HG03095 (cell line): ENCODE measurements at regions not wholly inside any gene's neighbourhood (a gene's known extent, or its start where the extent isn't known, plus 50 kb on each side); places are given as distances from the start of the nearest gene placed in this dataset.
"Not testable (repeated sequence)": the region's sequence is repeated elsewhere in the genome, so short reads cannot be mapped to it uniquely, and the experiment has no call there.

ENCODE experiments used
- ATAC-seq: cut with Tn5 transposase; IDR thresholded peaks from one replicate; pipeline ENCODE4 v1.9.1; 2021; ENCODE audit warnings: moderate library complexity; ENCODE audit not compliant: unreplicated experiment

DNA sequence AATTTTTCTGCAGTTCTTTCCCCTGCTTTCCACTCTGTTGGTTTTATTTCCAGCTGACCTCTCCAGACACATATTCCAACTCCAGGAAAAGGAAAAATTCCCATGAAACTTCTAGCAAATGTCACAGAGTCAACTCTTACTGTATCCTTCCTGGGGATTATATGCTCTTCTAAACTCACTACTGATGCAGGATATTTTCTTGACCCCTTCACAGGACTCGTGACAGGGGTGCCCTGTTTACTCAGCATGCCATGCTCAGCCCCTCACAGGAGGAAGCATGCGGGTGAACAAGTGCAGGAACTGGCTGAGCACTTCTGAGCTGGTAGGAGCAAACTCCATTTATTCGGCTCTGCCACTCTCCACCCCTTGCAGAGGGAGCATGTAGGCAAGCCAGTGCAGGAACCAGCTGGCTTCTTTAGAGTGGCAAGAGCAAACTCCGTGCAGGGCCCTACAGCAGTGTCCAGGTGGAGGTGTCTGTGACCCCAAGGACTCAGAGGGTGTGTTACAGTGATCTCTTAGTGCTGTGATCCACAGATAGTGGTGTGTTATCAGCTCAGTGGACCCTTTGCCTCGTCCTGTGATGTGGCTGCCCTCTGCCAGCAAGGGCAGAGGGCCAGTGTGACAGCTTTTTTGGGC is 413.6 kb upstream of the GRM7 start:
- ATAC-seq: no peak

DNA sequence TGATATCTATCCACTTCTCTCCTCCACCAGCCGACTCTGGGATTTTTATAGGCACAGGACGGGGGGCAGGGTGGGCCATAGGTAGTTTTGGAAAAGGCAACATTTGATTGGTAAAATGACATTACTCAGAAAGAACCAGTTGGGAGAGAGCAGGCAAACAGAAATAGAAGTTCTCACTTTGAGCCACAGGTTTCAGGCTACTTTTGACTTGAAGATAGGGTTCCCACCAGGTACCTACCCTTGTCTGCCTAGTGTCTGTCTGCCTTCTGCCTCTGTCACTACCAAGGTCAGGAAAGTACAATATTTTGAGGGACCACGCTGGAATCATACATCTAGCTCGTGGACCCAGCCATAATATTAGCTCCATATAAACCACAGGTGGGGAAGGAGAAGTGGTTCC is 412.9 kb upstream of the GRM7 start:
- ATAC-seq: no peak

DNA sequence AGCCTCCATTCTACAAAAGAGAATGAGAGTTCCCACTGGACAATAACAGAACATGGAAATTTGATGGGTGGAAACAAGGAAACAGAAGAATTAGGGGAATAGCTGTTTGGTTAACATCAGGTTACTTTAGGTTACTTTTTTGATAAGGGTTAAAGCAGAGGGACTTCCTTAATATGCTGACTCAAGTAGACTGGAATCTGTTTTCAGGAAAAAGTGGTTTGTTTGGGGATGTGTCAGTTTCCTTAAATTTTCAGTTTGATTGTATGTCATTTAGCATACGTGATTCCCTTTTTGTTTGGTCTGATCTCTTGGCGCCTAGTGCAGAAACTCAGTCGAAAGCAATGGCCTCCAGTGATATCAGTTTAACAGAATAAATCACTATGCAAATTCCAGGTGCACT is 411.8 kb upstream of the GRM7 start:
- no peak for ATAC-seq

DNA sequence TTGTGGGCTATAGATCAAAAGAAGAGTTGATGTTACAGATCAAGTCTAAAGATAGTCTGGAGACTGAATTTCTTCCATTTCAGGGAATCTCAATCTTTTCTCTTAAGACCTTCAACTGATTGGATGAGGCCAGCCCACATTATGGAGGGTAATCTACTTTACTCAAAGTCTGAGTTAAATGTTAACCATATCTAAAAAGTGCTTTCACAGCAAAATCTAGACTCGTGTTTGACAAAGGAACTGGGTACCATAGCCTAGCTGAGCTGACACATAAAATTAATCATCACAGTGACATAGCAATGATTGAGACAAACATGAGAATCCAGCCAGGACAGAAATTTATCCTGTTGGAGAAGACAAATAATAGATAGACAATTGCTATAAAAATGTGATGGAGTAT is 407.9 kb upstream of the GRM7 start:
- no peak for ATAC-seq

DNA sequence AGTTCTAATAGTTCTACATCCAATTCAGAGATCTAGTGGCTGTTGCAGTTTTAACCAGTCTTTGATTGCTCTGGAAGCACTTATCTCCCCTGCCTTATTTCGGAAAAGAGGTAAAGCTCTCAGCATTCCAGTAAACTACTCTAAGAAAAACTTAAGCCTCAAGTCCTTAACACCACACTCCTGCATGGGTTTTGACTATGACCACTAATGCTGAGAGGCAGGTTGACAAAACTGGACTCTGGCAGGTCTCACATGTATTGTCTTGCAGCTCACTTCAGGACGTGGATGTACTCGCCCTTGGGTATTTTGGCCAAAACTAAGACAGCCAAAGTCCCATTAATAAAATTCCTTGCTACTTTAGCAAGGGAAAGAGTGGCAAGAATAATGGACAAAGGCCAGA is 405.9 kb upstream of the GRM7 start:
- no peak for ATAC-seq

DNA sequence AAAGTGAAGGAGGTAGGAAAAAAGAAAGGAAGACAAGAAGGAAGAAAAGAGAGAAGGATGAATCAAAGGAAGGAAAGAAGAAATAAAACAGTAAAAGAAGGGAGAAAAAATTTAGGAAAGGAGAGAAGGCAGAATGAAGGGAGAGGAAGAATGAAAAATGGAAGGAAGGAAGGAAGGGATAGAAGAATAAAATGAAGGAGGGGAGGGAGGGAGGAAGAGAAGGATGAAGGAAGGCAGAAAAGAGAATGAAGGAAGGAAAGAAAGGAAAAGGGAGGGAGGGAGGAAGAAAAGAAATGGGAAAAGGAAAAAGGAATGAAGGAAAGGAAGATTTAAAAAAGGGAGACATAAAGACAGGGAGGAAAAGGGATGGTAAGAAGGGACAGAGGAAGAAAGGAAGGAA is 393.7 kb upstream of the GRM7 start:
- no peak for ATAC-seq

DNA sequence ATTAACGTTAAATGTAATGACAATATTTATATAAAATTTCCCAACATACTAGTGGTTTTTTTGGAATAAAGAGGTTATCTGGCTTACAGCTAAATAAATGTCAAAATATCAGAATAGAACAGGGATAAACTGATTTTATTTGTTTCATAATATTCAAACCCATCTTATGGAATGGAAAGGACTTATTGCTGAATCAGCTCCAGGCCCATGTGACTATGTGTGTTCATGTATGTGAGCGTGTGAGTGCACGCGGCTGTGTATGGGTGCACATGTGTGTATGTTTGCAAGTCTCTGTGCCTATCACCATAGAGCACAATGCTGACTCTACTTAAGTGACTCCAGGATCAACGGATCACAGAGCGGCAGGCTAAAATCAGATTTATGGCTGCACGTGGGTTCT is 392.3 kb upstream of the GRM7 start:
- ATAC-seq: no peak

DNA sequence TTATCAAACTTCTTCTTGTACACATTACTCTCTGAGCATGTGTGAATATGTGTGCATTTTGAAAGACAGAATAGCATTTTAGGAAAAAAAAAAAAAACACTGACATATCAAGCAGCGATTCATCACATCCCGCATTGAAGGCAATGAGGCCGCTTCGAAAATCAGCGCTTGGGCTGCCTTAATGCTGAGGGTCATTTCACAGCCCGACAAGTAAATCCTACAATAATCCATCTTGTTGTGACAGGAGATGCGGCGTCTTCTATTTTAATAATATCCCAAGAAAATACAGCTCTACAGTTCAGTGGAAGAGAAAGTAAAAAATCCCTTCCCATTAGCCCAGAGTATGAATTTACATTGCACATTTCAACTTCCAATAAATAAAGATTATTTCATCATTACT is 389.2 kb upstream of the GRM7 start:
- ATAC-seq: no peak

DNA sequence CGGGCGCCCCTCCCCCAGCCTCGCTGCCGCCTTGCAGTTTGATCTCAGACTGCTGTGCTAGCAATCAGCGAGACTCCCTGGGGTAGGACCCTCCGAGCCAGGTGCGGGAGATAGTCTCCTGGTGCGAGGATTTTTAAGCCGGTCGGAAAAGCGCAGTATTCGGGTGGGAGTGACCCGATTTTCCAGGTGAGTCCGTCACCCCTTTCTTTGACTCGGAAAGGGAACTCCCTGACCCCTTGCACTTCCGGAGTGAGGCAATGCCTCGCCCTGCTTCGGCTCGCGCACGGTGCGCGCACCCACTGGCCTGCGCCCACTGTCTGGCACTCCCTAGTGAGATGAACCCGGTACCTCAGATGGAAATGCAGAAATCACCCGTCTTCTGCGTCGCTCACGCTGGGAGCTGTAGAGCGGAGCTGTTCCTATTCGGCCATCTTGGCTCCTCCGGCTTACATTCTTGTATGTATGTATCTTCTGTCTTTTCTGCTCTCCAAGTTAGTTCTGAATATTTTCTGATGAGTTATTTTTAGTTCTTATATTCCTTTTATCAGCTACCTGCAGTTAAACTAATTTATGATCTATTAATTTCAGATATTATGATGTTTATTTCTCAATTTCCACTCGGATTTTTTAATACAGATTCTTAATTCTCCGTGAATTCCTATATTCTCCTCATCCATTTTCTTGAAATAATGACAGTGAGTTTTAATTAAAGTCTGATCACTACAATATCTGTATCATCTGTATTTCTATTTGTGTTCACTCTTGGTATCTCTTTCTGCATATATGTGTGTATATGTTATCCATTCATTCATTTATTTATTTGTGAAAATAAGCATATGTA is 370.2 kb upstream of the GRM7 start:
- not testable (repeated sequence) for ATAC-seq

DNA sequence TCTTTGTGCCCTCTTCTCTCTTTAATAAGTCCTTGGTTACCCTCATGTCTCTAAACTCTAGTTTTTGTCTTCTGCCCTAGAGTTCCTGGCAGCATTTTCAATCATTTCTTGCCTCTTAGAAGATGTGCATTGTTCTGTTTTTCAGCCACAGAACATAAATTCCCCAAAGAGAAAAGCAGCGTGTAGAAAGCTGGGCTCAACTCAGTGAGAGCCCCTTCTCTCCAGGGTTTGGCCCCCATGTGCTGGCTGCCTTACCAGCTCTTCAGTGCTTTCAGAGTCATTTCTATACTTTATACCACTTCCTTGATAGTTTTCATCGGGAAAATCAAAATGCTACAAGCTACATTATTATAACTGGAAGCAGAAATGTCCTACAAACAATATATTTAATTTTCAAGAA is 369.1 kb upstream of the GRM7 start:
- no peak for ATAC-seq

DNA sequence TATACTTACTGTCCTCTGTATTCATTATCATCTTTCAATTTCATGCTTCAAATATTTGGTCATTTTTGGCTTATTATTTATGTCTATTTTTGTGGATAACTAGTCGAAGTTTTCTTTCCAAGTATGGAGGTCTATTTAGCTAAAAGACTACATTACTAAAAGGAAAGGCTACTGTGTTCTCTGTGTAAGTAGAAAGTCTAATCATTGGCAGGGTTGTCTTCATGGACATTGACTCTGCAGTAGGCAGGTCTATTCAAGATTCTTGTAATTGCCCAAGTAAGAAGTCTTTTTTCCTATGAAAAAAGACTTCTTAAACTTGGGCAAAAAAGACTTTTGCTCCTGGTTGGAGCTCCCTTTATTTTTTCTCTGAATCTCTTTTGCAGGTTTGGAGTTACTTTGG is 368.6 kb upstream of the GRM7 start:
- ATAC-seq: no peak

DNA sequence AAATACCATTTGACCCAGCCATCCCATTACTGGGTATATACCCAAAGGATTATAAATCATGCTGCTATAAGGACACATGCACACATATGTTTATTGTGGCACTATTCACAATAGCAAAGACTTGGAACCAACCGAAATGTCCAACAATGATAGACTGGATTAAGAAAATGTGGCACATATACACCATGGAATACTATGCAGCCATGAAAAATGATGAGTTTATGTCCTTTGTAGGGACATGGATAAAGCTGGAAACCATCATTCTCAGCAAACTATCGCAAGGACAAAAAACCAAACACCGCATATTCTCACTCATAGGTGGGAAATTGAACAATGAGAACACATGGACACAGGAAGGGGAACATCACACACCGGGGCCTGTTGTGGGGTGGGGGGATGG is 362.0 kb upstream of the GRM7 start:
- not testable (repeated sequence) for ATAC-seq

DNA sequence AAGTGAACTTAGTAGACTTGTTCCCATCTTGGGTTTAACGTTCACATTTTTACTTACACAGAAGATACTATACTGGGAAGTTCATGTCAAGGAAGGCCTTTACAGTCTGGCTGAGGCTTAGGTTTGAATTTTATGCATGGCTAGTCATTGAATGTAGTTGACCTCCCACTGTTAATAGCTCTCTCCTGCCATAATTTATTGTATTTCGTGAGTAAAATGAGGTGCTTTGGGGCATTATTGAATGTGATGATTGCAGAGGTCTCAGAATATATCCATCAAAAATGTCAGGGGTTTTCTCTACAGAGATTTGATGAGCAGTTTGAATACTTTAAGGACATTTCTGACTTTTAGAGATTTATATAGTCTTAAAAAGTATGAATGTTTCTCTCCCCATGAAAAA is 356.6 kb upstream of the GRM7 start:
- no peak for ATAC-seq

DNA sequence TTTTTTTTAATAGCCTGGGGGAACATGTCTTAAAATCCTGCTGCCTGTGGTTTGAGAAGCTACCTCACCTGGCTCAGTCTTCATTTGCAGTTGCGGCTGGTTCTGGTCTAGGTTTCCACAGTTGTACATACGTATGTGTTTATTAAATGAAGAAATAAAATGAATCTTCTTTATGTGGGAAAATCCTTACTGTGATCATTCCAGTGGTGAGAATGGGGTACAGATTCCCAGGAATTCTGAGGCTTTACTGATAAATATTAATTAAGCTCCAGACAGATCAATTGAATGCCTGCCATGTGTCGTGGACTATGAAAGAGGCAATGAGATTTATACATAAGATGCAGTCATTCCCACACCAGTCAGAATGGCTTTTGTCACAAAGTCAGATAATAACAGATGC is 356.1 kb upstream of the GRM7 start:
- ATAC-seq: no peak

DNA sequence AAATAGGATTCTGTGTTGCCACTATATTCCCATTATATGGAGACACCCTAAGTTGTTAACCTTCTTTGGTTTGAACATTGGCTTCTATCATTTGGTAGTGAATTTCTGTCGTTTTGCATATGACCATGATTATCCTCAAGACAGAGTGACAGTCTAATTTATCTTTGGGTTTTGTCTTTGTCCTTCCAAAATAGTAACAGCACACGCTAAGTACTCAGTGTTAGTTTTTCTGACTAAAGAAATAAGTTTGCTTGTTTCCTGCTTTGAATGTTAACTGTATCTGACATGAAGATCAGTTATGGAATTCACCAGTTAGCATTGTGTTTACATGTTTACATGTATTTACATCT is 352.5 kb upstream of the GRM7 start:
- no peak for ATAC-seq

DNA sequence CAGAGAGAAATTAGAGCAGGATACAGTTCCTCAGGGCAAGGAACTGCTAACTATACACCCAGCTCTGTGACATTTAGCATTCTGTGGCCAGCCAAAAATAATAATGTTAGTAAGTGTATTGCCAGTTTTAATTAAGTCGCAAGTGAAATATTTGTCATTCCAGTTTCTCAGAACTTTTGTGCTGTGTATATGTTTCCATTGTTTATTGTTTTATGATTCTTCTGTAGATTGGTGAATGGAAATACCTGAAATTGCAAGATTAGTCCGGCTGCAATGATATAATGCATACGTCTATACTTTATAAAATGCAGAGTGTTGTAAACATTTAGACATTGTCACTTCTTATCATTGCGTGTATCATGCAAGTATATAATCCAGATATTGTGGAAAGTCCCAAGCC is 351.3 kb upstream of the GRM7 start:
- no peak for ATAC-seq

DNA sequence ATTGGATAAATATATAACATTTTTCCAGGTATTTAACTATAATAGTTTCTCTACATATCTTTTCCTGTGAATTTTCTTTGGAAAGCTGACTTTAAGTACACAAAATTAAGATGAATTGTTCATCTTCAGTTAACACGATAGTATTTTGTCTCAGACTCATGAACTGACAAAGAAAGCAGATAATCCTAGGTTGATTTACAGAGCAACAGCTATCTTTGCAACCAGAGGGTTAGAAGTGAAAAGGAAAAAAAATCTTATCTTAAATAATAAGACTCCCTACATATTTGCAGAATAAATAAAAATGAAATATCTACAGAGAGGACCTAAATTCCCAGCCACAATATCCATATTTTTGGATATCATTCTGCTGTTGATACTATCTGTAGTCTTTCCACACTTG is 350.2 kb upstream of the GRM7 start:
- ATAC-seq: no peak

DNA sequence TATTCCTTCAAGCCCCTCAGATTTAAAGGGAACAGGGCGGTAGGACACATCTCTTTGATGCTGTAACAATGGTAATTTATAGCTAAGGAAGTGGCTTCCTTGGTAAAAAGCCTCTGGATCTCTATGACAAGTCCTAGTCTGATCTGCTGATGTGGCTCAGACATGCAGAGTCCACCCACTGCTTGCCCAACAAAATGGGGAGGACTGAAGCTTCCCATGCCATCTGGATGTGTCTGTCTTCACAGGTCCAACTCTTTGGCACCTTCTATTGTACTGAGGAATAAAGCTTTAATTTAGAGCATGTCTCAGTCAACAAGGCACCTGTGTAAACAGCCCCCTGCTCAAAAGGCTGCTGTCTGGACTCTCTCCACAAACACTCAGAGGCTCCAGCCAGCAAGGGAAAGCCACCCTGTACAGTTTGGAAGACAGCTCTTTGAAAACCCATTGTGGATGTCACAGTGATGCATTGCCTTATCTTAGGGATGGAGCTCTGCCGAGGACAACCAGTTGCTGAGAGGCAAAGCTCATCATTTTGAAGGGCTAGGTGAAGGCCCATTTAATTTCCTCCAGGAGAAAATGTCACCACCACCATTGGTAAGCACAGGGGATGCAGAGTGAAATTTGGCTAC is 348.6 kb upstream of the GRM7 start:
- ATAC-seq: no peak

DNA sequence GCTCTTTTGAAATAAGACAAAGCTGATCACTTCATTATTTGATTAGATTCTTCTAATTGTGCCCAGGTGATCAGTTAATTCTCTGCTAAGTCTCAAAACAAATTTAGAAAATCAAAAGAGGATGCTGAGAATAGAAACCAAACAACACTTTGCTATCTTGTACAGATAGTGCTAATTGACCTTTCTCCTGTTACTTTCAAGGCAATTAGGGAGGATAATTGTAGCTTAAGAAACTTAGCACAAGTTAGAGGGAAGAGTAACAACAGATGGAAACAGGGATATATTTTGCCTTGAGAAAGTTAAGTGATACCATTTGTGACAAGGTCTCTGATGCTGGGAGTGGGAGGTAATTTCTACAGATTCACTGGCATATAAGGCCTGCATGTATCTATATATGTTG is 344.8 kb upstream of the GRM7 start:
- ATAC-seq: no peak

DNA sequence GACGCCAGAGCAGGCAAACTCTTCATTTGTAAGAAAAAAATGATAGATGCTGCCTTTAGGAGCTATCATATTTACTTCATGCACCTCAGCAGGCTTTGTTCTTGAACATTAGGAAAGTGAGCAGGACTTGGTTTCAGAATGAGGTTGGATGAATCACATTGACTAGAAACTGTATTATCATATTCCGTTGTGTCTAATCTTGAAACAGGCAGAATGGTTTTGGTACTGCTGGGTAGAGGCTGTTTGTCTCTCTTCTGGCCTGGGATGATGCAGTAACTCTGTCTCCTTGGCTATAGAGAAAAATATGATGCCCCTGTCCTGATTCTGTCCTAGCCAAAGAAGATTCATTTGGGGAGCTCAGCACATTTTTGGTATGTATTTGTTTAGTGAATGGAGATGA is 344.2 kb upstream of the GRM7 start:
- no peak for ATAC-seq

DNA sequence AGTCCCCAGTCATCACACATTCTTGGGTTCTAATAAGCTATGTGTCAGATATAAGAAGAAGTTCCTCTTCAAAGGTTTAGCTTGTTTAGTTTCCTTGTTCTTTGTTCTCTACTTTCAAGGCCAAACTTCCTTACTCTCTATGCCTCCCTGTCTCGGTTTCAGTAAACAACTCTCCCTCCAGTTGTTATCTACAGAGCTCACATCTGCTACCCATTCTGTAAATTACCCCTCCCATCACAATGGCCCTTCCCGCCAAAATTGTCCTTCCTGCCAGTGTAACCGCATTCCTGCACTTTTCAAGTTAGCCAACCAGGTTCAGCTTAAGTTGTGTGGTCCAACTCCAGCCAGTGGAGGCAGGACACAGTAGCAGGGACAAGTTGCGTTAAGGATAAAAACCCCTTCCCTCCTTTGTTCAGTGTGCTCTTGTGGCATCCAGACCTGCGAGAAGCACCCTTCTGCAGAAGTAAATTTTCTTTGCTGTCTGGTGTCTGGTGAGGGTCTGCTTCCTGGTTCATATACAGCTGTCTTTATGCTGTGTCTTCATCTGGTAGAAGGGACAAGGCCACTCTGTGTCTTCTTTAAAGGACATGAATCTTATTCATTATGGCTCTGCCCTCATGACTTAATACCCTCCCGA is 342.1 kb upstream of the GRM7 start:
- no peak for ATAC-seq
